PFSK-1 (cell line): ENCODE measurements at regions not wholly inside any gene's neighbourhood (a gene's known extent, or its start where the extent isn't known, plus 50 kb on each side); places are given as distances from the start of the nearest gene placed in this dataset.

Experiments
- FOXP2 ChIP-seq: optimal IDR thresholded peaks from 2 replicates; pipeline ENCODE3; 2011; ENCODE audit warnings: borderline replicate concordance, control low read depth, inconsistent platforms; ENCODE audit not compliant: insufficient read depth; ENCODE audit errors: extremely low read length, extremely low read depth
- POLR2AphosphoS5 ChIP-seq: IDR thresholded peaks from 2 replicates; pipeline ENCODE4 v1.6.1; 2012; ENCODE audit warnings: low read depth, mild to moderate bottlenecking, control low read depth, low read length, moderate library complexity
- SIN3A ChIP-seq: IDR thresholded peaks from 2 replicates; pipeline ENCODE4 v1.6.1; 2012; ENCODE audit warnings: mild to moderate bottlenecking, low read length, moderate library complexity, borderline replicate concordance; ENCODE audit not compliant: insufficient read depth
- TAF1 ChIP-seq: IDR thresholded peaks from 2 replicates; pipeline ENCODE4 v1.6.1; 2012; ENCODE audit warnings: low read length, control low read depth, borderline replicate concordance; ENCODE audit not compliant: insufficient read depth
- TF ChIP-seq, protein P1 (sequence below), 2 experiments: IDR thresholded peaks; 2 replicates each; pipeline versions ENCODE4 v1.6.1 to v1.8.0; 2011 to 2012; ENCODE audit warnings: low read depth in 2 of 2, low read length in 2 of 2, control low read depth in 1 of 2, inconsistent platforms in 1 of 2, mild to moderate bottlenecking in 1 of 2, moderate library complexity in 1 of 2; ENCODE audit not compliant: insufficient read depth in 1 of 2

DNA sequence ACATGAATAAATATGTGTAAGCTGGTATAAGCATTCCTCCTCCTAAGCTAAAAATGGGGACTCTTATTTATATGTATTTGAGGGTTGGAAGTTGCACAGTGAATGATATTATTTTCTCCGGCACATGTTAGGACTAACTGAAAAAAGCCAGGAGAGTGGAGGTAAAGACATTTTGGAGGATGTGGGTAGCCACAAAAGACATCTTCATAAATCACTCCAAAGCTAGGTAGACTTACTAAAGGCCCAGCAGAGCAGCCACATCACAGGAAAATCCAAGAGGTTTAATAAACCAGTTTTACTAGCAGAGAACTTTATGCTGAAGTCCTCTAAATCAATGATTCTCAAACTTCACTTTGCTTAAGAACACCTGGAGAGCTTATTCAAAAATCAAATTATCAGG, 424.7 kb downstream of the KCTD12 start:
- TF ChIP-seq POLR2AphosphoS5 (no peak), TAF1 (no peak), SIN3A (no peak), FOXP2 (no peak)
- TF ChIP-seq, protein P1, sequence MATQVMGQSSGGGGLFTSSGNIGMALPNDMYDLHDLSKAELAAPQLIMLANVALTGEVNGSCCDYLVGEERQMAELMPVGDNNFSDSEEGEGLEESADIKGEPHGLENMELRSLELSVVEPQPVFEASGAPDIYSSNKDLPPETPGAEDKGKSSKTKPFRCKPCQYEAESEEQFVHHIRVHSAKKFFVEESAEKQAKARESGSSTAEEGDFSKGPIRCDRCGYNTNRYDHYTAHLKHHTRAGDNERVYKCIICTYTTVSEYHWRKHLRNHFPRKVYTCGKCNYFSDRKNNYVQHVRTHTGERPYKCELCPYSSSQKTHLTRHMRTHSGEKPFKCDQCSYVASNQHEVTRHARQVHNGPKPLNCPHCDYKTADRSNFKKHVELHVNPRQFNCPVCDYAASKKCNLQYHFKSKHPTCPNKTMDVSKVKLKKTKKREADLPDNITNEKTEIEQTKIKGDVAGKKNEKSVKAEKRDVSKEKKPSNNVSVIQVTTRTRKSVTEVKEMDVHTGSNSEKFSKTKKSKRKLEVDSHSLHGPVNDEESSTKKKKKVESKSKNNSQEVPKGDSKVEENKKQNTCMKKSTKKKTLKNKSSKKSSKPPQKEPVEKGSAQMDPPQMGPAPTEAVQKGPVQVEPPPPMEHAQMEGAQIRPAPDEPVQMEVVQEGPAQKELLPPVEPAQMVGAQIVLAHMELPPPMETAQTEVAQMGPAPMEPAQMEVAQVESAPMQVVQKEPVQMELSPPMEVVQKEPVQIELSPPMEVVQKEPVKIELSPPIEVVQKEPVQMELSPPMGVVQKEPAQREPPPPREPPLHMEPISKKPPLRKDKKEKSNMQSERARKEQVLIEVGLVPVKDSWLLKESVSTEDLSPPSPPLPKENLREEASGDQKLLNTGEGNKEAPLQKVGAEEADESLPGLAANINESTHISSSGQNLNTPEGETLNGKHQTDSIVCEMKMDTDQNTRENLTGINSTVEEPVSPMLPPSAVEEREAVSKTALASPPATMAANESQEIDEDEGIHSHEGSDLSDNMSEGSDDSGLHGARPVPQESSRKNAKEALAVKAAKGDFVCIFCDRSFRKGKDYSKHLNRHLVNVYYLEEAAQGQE (IDR thresholded peaks at IDR 0.05; ENCODE audit: insufficient read depth in 1 of 2, low read depth in 2 of 2, low read length in 2 of 2), result no peak

DNA sequence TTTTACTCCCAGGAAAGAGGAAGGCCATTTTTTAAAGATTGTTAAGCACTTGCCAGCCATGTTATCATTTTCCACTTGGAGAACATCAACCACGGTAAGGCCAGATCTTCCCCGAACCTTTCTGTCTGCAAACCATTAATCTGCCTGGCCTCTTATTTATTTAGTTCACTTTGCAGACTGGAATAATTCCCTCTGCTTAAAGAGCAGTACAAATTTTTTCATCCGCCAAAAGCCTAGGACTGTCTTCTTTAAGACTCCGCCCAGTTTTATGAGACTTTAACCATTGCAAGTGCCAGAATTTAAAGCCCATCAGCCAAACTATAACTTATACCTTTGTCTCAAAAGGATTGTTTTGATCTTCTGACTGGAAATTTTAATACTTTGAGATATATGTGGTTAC, 426.3 kb downstream of the KCTD12 start:
- TF ChIP-seq POLR2AphosphoS5, result no peak
- TF ChIP-seq FOXP2, result no peak
- TF ChIP-seq SIN3A, result no peak
- TF ChIP-seq TAF1, result no peak
- TF ChIP-seq, protein P1 (IDR thresholded peaks at IDR 0.05; ENCODE audit: insufficient read depth in 1 of 2, low read depth in 2 of 2, low read length in 2 of 2), result no peak

DNA sequence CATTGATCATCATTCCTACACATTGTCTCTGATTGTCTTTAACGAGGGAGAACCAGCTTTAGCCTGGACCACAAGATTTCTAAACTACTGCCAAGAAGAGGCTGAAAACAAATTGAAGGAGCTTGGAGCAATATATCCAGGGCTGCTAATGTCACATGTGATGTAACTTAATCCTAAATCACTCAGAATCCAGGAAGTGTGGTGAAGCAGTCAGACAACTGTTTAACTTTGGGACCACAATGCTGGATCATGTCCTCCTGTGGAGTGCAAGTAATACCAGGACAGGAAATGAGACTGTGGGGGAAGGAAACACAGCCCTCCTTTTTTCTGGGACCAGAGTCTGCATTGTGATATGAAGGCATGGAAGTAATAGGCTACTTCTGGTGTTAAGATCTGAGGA, 430.2 kb downstream of the KCTD12 start:
- TF ChIP-seq POLR2AphosphoS5, result no peak
- peak; percentile 22 for TF ChIP-seq FOXP2
- no peak; the same call in 1 of the 2 replicates for TF ChIP-seq SIN3A
- TF ChIP-seq, protein P1 (IDR thresholded peaks at IDR 0.05; ENCODE audit: insufficient read depth in 1 of 2, low read depth in 2 of 2, low read length in 2 of 2), result no peak
- TF ChIP-seq TAF1, result no peak

DNA sequence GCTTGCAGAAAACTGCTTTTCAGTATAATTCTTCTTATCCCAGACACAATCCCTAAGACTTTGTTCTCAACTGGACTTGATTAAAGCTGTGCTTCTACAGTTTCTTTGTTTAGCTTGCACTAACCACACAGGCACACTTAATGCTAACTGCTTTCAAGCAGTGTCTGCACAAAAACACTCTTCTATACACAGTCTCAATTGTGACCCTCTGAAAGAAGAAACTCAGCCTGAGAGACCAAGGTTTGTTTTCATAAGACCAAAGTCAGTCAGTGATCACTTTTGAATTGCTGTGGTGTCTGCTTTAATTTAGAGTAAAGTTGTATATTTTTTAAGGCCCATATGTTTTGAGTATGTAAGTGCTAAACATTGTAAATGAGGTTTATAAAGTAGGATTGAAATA, 431.2 kb downstream of the KCTD12 start:
- TF ChIP-seq FOXP2 (no peak), SIN3A (no peak), POLR2AphosphoS5 (no peak)
- TF ChIP-seq, protein P1 (IDR thresholded peaks at IDR 0.05; ENCODE audit: insufficient read depth in 1 of 2, low read depth in 2 of 2, low read length in 2 of 2), result no peak

DNA sequence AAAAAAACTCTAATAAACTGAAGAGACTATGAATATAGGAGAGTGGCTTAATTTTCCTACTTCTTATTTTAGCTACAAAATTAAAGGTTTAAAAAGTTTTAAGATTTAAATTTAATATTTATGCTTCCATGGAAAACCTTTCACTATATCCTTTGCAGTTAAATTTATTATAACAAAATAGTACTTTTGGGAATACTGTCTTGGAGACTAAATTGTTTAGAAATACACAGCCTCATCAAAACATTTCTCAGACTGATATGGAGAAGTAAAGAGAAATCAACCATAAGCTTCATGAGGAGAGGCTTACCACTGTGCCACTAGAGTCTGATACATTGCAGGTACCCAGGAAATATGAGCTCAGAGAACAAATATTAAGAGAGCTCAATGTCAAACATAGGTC, 436.5 kb downstream of the KCTD12 start:
- TF ChIP-seq POLR2AphosphoS5, result no peak
- no peak for TF ChIP-seq FOXP2
- TF ChIP-seq, protein P1 (IDR thresholded peaks at IDR 0.05; ENCODE audit: insufficient read depth in 1 of 2, low read depth in 2 of 2, low read length in 2 of 2), result no peak
- TF ChIP-seq TAF1, result no peak
- no peak for TF ChIP-seq SIN3A
